ENCODE measurements at regions not wholly inside any gene's neighbourhood (a gene's known extent, or its start where the extent isn't known, plus 50 kb on each side); places are given as distances from the start of the nearest gene placed in this dataset.
A peak's percentile ranks its signal among the peaks of the same experiment; 100 is the strongest.

DNA sequence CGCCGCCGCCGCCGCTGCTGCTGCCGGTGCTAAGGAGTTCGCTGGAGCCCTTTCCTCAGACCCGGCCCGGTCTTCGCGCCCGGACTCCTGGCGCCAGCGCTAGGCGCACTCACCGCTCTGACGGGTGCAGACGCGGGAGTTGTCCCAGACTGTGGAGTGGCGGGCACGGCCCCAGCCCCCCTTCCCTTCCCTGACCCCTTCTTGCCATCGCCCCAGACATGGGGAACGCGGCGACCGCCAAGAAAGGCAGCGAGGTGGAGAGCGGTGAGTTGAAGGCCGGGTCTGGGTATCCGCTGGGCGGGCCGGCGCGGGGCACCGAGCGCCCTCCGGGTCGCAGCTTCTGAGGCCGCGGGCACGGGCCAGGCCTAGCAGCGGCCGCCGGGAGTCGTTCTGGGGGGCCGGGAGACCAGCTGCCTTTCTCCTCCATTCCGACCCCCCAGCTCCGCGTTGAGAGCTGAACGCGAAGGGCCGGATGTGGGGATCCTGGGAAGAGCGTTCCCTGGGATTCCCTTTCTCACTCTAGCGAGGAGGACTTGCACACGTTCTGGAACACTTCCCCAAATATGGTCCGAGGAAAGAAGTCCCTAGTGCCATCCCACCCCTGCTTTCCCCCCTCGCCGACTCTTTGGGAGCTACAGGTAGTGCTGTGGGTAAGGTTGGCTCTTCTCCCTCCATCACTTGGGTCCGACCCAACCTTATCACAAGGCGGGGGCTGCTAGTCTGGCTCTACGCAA lies 65.8 kb upstream of the PRKACB start (continued):
- peak; percentile 62 for TF ChIP-seq GABPA (tag; conservative IDR thresholded peaks at IDR 0.05; ENCODE audit: low read depth)
- TF ChIP-seq ZBTB1 (CRISPR knock-in tag; IDR thresholded peaks at IDR 0.05; ENCODE audit: borderline replicate concordance, low read depth), result 0 out of 2 replicates have a peak, but pooled peaks have one; percentile 62

DNA sequence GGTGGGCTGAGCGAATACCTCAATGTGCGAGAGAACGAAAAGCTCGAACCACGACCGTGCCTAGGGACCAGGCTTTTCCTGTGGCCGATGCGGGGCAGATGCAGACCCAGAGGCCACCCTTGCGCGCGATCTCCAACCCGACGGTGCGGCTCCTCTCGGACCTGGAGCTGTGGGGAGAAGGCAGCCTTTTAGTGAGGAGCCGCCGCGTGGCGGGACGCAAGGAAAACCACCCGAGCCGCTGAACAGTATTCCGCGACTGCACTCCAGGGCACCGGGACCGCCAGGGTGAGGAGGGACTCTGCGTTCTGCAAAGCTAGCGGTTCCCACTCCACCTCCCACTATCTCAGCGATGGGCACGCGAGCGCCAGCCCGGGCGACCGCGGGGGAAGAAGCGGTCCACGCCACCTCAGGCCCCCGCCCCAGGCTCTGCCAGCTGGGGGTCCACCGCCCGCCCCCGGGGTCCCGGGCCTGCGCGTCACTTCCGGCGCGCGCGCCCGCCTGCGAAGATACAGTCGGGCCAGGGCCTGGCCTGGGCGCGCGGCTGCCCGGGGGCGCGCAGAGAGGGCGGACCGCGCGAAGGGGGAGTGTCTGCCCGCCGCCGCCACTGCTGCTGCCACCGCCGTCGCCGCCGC lies 66.5 kb upstream of the PRKACB start:
- no peaks in the 10 kb centered on the region for H3K9me1 ChIP-seq (ENCODE audit: control insufficient read depth, insufficient read depth, low read length)
- no peaks in the 10 kb centered on the region for H3K36me3 ChIP-seq (ENCODE audit: control insufficient read depth, insufficient read depth, low read length)
- H3K9ac ChIP-seq (ENCODE audit: insufficient read depth in 1 of 2, low read depth in 2 of 2, low read length in 2 of 2), result peak overlapping the region; percentile 87 to 99
- WGBS (ENCODE audit: insufficient coverage, low coverage, missing lambda C conversion rate), result under 1% methylated on average over 45 of the region's 71 CpGs
- DNase-seq (ENCODE audit: extremely low read depth in 1 of 4, low spot score in 3 of 4), result peak; percentile 83 to 92 (median 88)
- peaks cover 29% of the 10 kb centered on the region for H3K79me2 ChIP-seq (ENCODE audit: control insufficient read depth, insufficient read depth, low read length)
- H3K4me3 ChIP-seq, result peak overlapping the region; percentile 83
- no peaks in the 10 kb centered on the region for H3K9me3 ChIP-seq (replicated peaks; ENCODE audit: control insufficient read depth, insufficient read depth, low read depth, low read length)
- CTCF ChIA-PET (ENCODE audit: low intra/inter-chr PET ratio), result no interaction called here
- H3K4me2 ChIP-seq (ENCODE audit: insufficient read depth, low read length), result peak overlapping the region; percentile 90
- no peaks in the 10 kb centered on the region for H4K20me1 ChIP-seq (replicated peaks; ENCODE audit: control insufficient read depth, insufficient read depth, low read length)
- POLR2A ChIA-PET, result interaction anchor here (0.6 to 1.4 kb wide), 9 partner anchors 10 to 212 kb away, joined by 3 to 7 read pairs (median 3); no protein-coding TSS in a partner anchor
- intact Hi-C loops (cut with micrococcal nuclease) (loop anchor here (5.0 kb wide), 2 partner anchors 45 to 170 kb away; no protein-coding TSS in a partner anchor), in situ Hi-C loops (cut with MboI) (no loop called here)
- peaks cover 0 to 10% of the 10 kb centered on the region in 2 experiments; a peak in 2 of 5 replicates for H3K4me1 ChIP-seq (replicated peaks in 1 of 2; ENCODE audit: control insufficient read depth in 2 of 2, insufficient read depth in 2 of 2, low read length in 2 of 2)
- peak overlapping the region; percentile 86 for H3K27ac ChIP-seq (ENCODE audit: extremely low read depth, low read depth, low read length)
- FAIRE-seq, result peak; percentile 35
- no peaks in the 10 kb centered on the region for H3K27me3 ChIP-seq (ENCODE audit: control insufficient read depth in 2 of 2, insufficient read depth in 2 of 2, low read length in 2 of 2)
- peak; percentile 92 for ATAC-seq
- peak overlapping the region; percentile 96 for H2AFZ ChIP-seq (ENCODE audit: low read depth, low read length)
- BruUV-seq (replicated peaks), result no TSS peak
- 0 out of 2 replicates have a peak, but pooled peaks have one; percentile 38 for TF ChIP-seq GATAD2A (IDR thresholded peaks at IDR 0.05)
- TF ChIP-seq, protein P1, sequence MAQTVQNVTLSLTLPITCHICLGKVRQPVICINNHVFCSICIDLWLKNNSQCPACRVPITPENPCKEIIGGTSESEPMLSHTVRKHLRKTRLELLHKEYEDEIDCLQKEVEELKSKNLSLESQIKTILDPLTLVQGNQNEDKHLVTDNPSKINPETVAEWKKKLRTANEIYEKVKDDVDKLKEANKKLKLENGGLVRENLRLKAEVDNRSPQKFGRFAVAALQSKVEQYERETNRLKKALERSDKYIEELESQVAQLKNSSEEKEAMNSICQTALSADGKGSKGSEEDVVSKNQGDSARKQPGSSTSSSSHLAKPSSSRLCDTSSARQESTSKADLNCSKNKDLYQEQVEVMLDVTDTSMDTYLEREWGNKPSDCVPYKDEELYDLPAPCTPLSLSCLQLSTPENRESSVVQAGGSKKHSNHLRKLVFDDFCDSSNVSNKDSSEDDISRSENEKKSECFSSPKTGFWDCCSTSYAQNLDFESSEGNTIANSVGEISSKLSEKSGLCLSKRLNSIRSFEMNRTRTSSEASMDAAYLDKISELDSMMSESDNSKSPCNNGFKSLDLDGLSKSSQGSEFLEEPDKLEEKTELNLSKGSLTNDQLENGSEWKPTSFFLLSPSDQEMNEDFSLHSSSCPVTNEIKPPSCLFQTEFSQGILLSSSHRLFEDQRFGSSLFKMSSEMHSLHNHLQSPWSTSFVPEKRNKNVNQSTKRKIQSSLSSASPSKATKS (CRISPR knock-in tag; IDR thresholded peaks at IDR 0.05), result no peak
- TF ChIP-seq TGIF2 (CRISPR knock-in tag; IDR thresholded peaks at IDR 0.05), result 0 out of 2 replicates have a peak, but pooled peaks have one; percentile 8
- TF ChIP-seq, protein P2, sequence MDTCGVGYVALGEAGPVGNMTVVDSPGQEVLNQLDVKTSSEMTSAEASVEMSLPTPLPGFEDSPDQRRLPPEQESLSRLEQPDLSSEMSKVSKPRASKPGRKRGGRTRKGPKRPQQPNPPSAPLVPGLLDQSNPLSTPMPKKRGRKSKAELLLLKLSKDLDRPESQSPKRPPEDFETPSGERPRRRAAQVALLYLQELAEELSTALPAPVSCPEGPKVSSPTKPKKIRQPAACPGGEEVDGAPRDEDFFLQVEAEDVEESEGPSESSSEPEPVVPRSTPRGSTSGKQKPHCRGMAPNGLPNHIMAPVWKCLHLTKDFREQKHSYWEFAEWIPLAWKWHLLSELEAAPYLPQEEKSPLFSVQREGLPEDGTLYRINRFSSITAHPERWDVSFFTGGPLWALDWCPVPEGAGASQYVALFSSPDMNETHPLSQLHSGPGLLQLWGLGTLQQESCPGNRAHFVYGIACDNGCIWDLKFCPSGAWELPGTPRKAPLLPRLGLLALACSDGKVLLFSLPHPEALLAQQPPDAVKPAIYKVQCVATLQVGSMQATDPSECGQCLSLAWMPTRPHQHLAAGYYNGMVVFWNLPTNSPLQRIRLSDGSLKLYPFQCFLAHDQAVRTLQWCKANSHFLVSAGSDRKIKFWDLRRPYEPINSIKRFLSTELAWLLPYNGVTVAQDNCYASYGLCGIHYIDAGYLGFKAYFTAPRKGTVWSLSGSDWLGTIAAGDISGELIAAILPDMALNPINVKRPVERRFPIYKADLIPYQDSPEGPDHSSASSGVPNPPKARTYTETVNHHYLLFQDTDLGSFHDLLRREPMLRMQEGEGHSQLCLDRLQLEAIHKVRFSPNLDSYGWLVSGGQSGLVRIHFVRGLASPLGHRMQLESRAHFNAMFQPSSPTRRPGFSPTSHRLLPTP (IDR thresholded peaks at IDR 0.05; ENCODE audit: borderline replicate concordance, extremely low read depth, insufficient read length), result no peak
- no peak for TF ChIP-seq PRMT5 (CRISPR knock-in tag; IDR thresholded peaks at IDR 0.05)
- peak; percentile 38; the same call in 1 of the 2 replicates for TF ChIP-seq TAF7 (tag; IDR thresholded peaks at IDR 0.05)
- TF ChIP-seq JUND (IDR thresholded peaks at IDR 0.05; ENCODE audit: borderline replicate concordance, low read depth, low read length), result no peak
- no peak for TF ChIP-seq JUND (tag; IDR thresholded peaks at IDR 0.05; ENCODE audit: borderline replicate concordance, low read depth, low read length)
- TF ChIP-seq ZBTB8A (IDR thresholded peaks at IDR 0.05; ENCODE audit: partially characterized antibody), result no peak
- TF ChIP-seq KHSRP (IDR thresholded peaks at IDR 0.05), result no peak
- no peak for TF ChIP-seq EHMT2 (IDR thresholded peaks at IDR 0.05)

Data from K562 (cell line).